ENCODE measurements at regions not wholly inside any gene's neighbourhood (a gene's known extent, or its start where the extent isn't known, plus 50 kb on each side); places are given as distances from the start of the nearest gene placed in this dataset.
"Not testable (repeated sequence)": the region's sequence is repeated elsewhere in the genome, so short reads cannot be mapped to it uniquely, and the experiment has no call there.

GRCh38 chr15:77900331-77900963, 177.1 kb downstream of the TBC1D2B start:
- TF ChIP-seq EP300 (IDR thresholded peaks at IDR 0.05) = not testable (repeated sequence)
- TF ChIP-seq CTCF (IDR thresholded peaks at IDR 0.05) = peak; percentile 25 to 53 (median 42)

All from tibial nerve (tissue), 4 donors.